ENCODE measurements at regions not wholly inside any gene's neighbourhood (a gene's known extent, or its start where the extent isn't known, plus 50 kb on each side); places are given as distances from the start of the nearest gene placed in this dataset.

DNA sequence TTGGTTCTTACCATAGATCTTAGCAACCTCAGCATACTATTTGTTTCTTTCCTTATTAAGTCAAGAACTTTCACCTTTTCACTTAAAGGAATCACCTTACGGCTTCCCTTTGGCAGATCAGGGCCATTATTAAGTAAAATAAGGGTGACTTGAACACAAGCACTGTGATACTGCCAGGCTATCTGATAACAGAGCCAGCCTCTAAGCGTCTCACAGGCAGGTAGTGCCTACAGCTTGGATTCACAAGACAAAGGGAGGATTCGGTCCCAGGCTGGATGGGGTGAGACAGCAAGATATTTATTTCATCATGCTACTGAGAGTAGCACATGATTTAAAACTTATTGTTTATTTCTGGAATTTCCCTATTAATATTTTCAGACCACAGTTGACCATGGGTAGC is 218.6 kb downstream of the FOXO1 start:
- TF ChIP-seq CTBP1 (IDR thresholded peaks at IDR 0.05; ENCODE audit: borderline replicate concordance) = no peak
- TF ChIP-seq SP1 (IDR thresholded peaks at IDR 0.05) = no peak
- TF ChIP-seq BHLHE40 (IDR thresholded peaks at IDR 0.05; ENCODE audit: borderline replicate concordance) = no peak
- TF ChIP-seq PKNOX1 (IDR thresholded peaks at IDR 0.05) = no peak
